CD14-positive monocyte (primary cell): ENCODE measurements at regions not wholly inside any gene's neighbourhood (a gene's known extent, or its start where the extent isn't known, plus 50 kb on each side); places are given as distances from the start of the nearest gene placed in this dataset.

Experiments used
- DNase-seq, 3 donors: peaks; one replicate each; pipeline ENCODE4 v3.0.0-alpha.2; 2011 to 2022
- H2AFZ ChIP-seq: 2 replicates; pipeline ENCODE4 v1.6.0; 2012; ENCODE audit warnings: mild to moderate bottlenecking, low read depth, low read length, inconsistent platforms; ENCODE audit not compliant: insufficient read depth, poor library complexity, severe bottlenecking
- H3K27ac ChIP-seq, 2 donors: 1 replicate in 1 of 2; 2 replicates in 1 of 2; pipeline ENCODE4 v1.5.1; 2012 to 2013; ENCODE audit warnings: low read length in 2 of 2, control low read depth in 1 of 2, inconsistent platforms in 1 of 2, low read depth in 1 of 2, mild to moderate bottlenecking in 1 of 2
- H3K27me3 ChIP-seq, 2 donors: one replicate each; pipeline versions ENCODE4 v1.6.0 to v1.6.1; 2011 to 2013; ENCODE audit warnings: low read length in 2 of 2; ENCODE audit not compliant: control insufficient read depth in 2 of 2, insufficient read depth in 2 of 2
- H3K36me3 ChIP-seq, 2 donors: replicated peaks in 1 of 2; 1 replicate in 1 of 2; 2 replicates in 1 of 2; pipeline versions ENCODE4 v1.5.1 to v1.6.1; 2012 to 2013; ENCODE audit warnings: low read length in 2 of 2, control low read depth in 1 of 2, inconsistent platforms in 1 of 2, mild to moderate bottlenecking in 1 of 2; ENCODE audit not compliant: insufficient read depth in 2 of 2, control insufficient read depth in 1 of 2
- H3K4me1 ChIP-seq, 2 donors: 1 replicate in 1 of 2; 2 replicates in 1 of 2; pipeline versions ENCODE4 v1.5.1 to v1.6.1; 2012 to 2013; ENCODE audit warnings: low read length in 2 of 2, control low read depth in 1 of 2, inconsistent platforms in 1 of 2, mild to moderate bottlenecking in 1 of 2, moderate library complexity in 1 of 2; ENCODE audit not compliant: insufficient read depth in 2 of 2, control insufficient read depth in 1 of 2
- H3K4me2 ChIP-seq: replicated peaks from 2 replicates; pipeline ENCODE3; 2012; ENCODE audit warnings: low read length, moderate library complexity, mild to moderate bottlenecking; ENCODE audit not compliant: poor library complexity, severe bottlenecking; ENCODE audit errors: extremely low read depth
- H3K4me3 ChIP-seq, 3 experiments: fragments of 200-600 bp in 1 of 3; sonication (generic) in 1 of 3; replicated peaks in 1 of 3; 1 replicate in 2 of 3; 2 replicates in 1 of 3; pipeline ENCODE4 v1.5.1; 2011 to 2013; ENCODE audit warnings: low read length in 3 of 3, mild to moderate bottlenecking in 3 of 3, control low read depth in 2 of 3, low read depth in 2 of 3, inconsistent platforms in 1 of 3, moderate library complexity in 1 of 3
- H3K79me2 ChIP-seq: 2 replicates; pipeline ENCODE4 v1.6.0; 2012; ENCODE audit warnings: mild to moderate bottlenecking, control low read depth, inconsistent platforms, low read length, moderate library complexity; ENCODE audit not compliant: insufficient read depth
- H3K9ac ChIP-seq: 2 replicates; pipeline ENCODE4 v1.6.0; 2017; ENCODE audit warnings: low read length, mild to moderate bottlenecking; ENCODE audit not compliant: insufficient read depth, poor library complexity, severe bottlenecking
- H3K9me3 ChIP-seq, 2 donors: replicated peaks in 1 of 2; 1 replicate in 1 of 2; 2 replicates in 1 of 2; pipeline versions ENCODE4 v1.5.1 to v1.6.1; 2012 to 2013; ENCODE audit warnings: low read length in 2 of 2, control low read depth in 1 of 2; ENCODE audit not compliant: control insufficient read depth in 1 of 2, insufficient read depth in 1 of 2
- H4K20me1 ChIP-seq: 2 replicates; pipeline ENCODE4 v1.6.0; 2012; ENCODE audit warnings: mild to moderate bottlenecking, low read length, control low read depth, moderate library complexity; ENCODE audit not compliant: insufficient read depth
- H3K27ac Mint-ChIP-seq, 7 donors: one replicate each; pipeline ENCODE4 v1.8.0; 2020; ENCODE audit warnings: mild to moderate bottlenecking in 7 of 7, mixed read lengths in 7 of 7, moderate library complexity in 6 of 7, inconsistent platforms in 2 of 7
- H3K27me3 Mint-ChIP-seq, 3 donors: one replicate each; pipeline ENCODE4 v1.8.0; 2021 to 2022; ENCODE audit warnings: low read depth in 3 of 3, mild to moderate bottlenecking in 3 of 3, mixed read lengths in 3 of 3, moderate library complexity in 3 of 3, inconsistent platforms in 1 of 3
- H3K36me3 Mint-ChIP-seq, 2 donors: one replicate each; pipeline ENCODE4 v1.8.0; 2020; ENCODE audit warnings: mixed read lengths in 2 of 2, inconsistent platforms in 1 of 2, mild to moderate bottlenecking in 1 of 2
- H3K4me1 Mint-ChIP-seq: one replicate; pipeline ENCODE4 v1.8.0; 2020; ENCODE audit warnings: mild to moderate bottlenecking, mixed read lengths
- H3K4me3 Mint-ChIP-seq, 2 donors: one replicate each; pipeline ENCODE4 v1.8.0; 2020; ENCODE audit warnings: mild to moderate bottlenecking in 2 of 2, mixed read lengths in 2 of 2, moderate library complexity in 1 of 2
- H3K9me3 Mint-ChIP-seq, 7 donors: one replicate each; pipeline ENCODE4 v1.8.0; 2020 to 2022; ENCODE audit warnings: mixed read lengths in 7 of 7, mild to moderate bottlenecking in 6 of 7, moderate library complexity in 6 of 7, inconsistent platforms in 2 of 7
- CTCF ChIP-seq: fragments of 200-600 bp; IDR thresholded peaks from one replicate; pipeline ENCODE4 v1.8.0; 2022; ENCODE audit warnings: antibody characterized with exemption, mild to moderate bottlenecking
- WGBS: methylation state at CpG from one replicate; pipeline ENCODE4 v1.1.5; 2013; ENCODE audit warnings: missing lambda C conversion rate; ENCODE audit not compliant: insufficient coverage; 5-methylcytosine and 5-hydroxymethylcytosine counted together
- intact Hi-C, 2 donors: fragments of 100-400 bp; cut with micrococcal nuclease; formaldehyde crosslinking; loops; one replicate each; pipeline versions ENCODE4 v1.15.0 to v1.15.1; 2023

- no peaks in the 10 kb centered on the region for H3K36me3 Mint-ChIP-seq
- Histone ChIP-seq H3K4me2 (no peak overlapping the region), H2AFZ (no peak overlapping the region), H3K4me1 (no peaks in the 10 kb centered on the region), H3K4me3 (no peak overlapping the region), H4K20me1 (no peaks in the 10 kb centered on the region), H3K9ac (no peak overlapping the region), H3K9me3 (no peaks in the 10 kb centered on the region), H3K27me3 (no peaks in the 10 kb centered on the region), H3K36me3 (no peaks in the 10 kb centered on the region), H3K79me2 (no peaks in the 10 kb centered on the region), H3K27ac (no peak overlapping the region)
- no peak overlapping the region for H3K4me3 Mint-ChIP-seq
- no peaks in the 10 kb centered on the region for H3K4me1 Mint-ChIP-seq
- H3K9me3 Mint-ChIP-seq: peaks cover 0 to 3% (median 2%) of the 10 kb centered on the region in 7 donors
- WGBS: 20% methylated on average over 1 of the region's 4 CpGs
- no peak overlapping the region for H3K27ac Mint-ChIP-seq
- intact Hi-C loops: no loop called here
- no peak for DNase-seq
- no peak for TF ChIP-seq CTCF
- H3K27me3 Mint-ChIP-seq: no peaks in the 10 kb centered on the region
Observed at GRCh38 chr6:51411496-51412125, 592.9 kb downstream of the TFAP2B start.

GRCh38 chr6:51414361-51414760 is 595.7 kb downstream of the TFAP2B start:
- no peak for DNase-seq
- Histone ChIP-seq H3K27me3 (no peaks in the 10 kb centered on the region), H3K4me1 (no peaks in the 10 kb centered on the region), H3K79me2 (no peaks in the 10 kb centered on the region), H3K4me2 (no peak overlapping the region), H4K20me1 (no peaks in the 10 kb centered on the region), H3K27ac (no peak overlapping the region), H2AFZ (no peak overlapping the region), H3K9ac (no peak overlapping the region), H3K9me3 (no peaks in the 10 kb centered on the region), H3K4me3 (no peak overlapping the region), H3K36me3 (no peaks in the 10 kb centered on the region)
- no peak overlapping the region for H3K4me3 Mint-ChIP-seq
- H3K27me3 Mint-ChIP-seq: no peaks in the 10 kb centered on the region
- no peak overlapping the region for H3K27ac Mint-ChIP-seq
- intact Hi-C loops: no loop called here
- peaks cover 0 to 3% (median 0%) of the 10 kb centered on the region in 7 donors for H3K9me3 Mint-ChIP-seq
- no peak for TF ChIP-seq CTCF
- 92% methylated on average over 2 of the region's 2 CpGs for WGBS
- no peaks in the 10 kb centered on the region for H3K36me3 Mint-ChIP-seq
- H3K4me1 Mint-ChIP-seq: no peaks in the 10 kb centered on the region
